Keratinocyte (primary cell): ENCODE measurements at regions not wholly inside any gene's neighbourhood (a gene's known extent, or its start where the extent isn't known, plus 50 kb on each side); places are given as distances from the start of the nearest gene placed in this dataset.

Experiments used
- DNase-seq: peaks from one replicate; pipeline ENCODE4 v3.0.0-alpha.2; 2011; ENCODE audit warnings: low read depth, missing footprints, low spot score
- FAIRE-seq: peaks from 2 replicates; lab custom pipeline; 2011; peaks lifted over from hg19 to GRCh38; lab: Jason Lieb, UNC
- H2AFZ ChIP-seq: 2 replicates; pipeline ENCODE4 v1.6.0; 2012; ENCODE audit warnings: low read length, control low read depth, inconsistent platforms; ENCODE audit not compliant: control insufficient read depth
- H3K27ac ChIP-seq: 2 replicates; pipeline ENCODE4 v1.5.1; 2011; ENCODE audit warnings: low read length; ENCODE audit not compliant: control insufficient read depth, insufficient read depth
- H3K27me3 ChIP-seq: 3 replicates; pipeline ENCODE4 v1.6.0; 2011; ENCODE audit warnings: low read length; ENCODE audit not compliant: control insufficient read depth, insufficient read depth; ENCODE audit errors: extremely low read depth
- H3K36me3 ChIP-seq, 2 experiments: 2 replicates in 1 of 2; 3 replicates in 1 of 2; pipeline ENCODE4 v1.5.1; 2011; ENCODE audit warnings: low read length in 2 of 2, mild to moderate bottlenecking in 1 of 2; ENCODE audit not compliant: control insufficient read depth in 2 of 2, insufficient read depth in 2 of 2; ENCODE audit errors: extremely low read depth in 1 of 2
- H3K4me1 ChIP-seq: 3 replicates; pipeline ENCODE4 v1.5.1; 2011; ENCODE audit warnings: low read length; ENCODE audit not compliant: control insufficient read depth, insufficient read depth; ENCODE audit errors: extremely low read depth
- H3K4me2 ChIP-seq: 3 replicates; pipeline ENCODE4 v1.6.0; 2011; ENCODE audit warnings: low read depth, low read length; ENCODE audit not compliant: control insufficient read depth, insufficient read depth; ENCODE audit errors: extremely low read depth
- H3K4me3 ChIP-seq, 3 experiments: fragments of 200-600 bp in 1 of 3; sonication (generic) in 1 of 3; 2 replicates in 2 of 3; 3 replicates in 1 of 3; pipeline ENCODE4 v1.5.1; 2011 to 2016; ENCODE audit warnings: low read length in 3 of 3, mild to moderate bottlenecking in 3 of 3, control low read depth in 2 of 3, inconsistent platforms in 1 of 3, low read depth in 1 of 3, mixed read lengths in 1 of 3, mixed run types in 1 of 3, moderate library complexity in 1 of 3; ENCODE audit not compliant: control insufficient read depth in 2 of 3, insufficient read depth in 2 of 3; ENCODE audit errors: extremely low read depth in 1 of 3
- H3K79me2 ChIP-seq: 2 replicates; pipeline ENCODE4 v1.6.0; 2012; ENCODE audit warnings: low read length; ENCODE audit not compliant: control insufficient read depth, insufficient read depth
- H3K9ac ChIP-seq: 3 replicates; pipeline ENCODE4 v1.6.0; 2011; ENCODE audit warnings: low read length; ENCODE audit not compliant: control insufficient read depth, insufficient read depth; ENCODE audit errors: extremely low read depth
- H3K9me1 ChIP-seq: 3 replicates; pipeline ENCODE4 v1.6.0; 2011; ENCODE audit warnings: low read length; ENCODE audit not compliant: control insufficient read depth, insufficient read depth; ENCODE audit errors: extremely low read depth
- H3K9me3 ChIP-seq: 2 replicates; pipeline ENCODE4 v1.5.1; 2012; ENCODE audit warnings: low read depth, low read length; ENCODE audit not compliant: control insufficient read depth
- H4K20me1 ChIP-seq: 3 replicates; pipeline ENCODE4 v1.6.0; 2011; ENCODE audit warnings: low read length; ENCODE audit not compliant: control insufficient read depth, insufficient read depth; ENCODE audit errors: extremely low read depth
- EZH2 ChIP-seq: IDR thresholded peaks from one replicate; pipeline ENCODE4 v1.6.1; 2012; ENCODE audit warnings: inconsistent platforms, mild to moderate bottlenecking, low read length, moderate library complexity
- dilution Hi-C: fragments of 300-500 bp; cut with MboI; formaldehyde crosslinking; loops from one replicate; pipeline ENCODE4 v1.7.0; 2020; ENCODE audit warnings: low sequenced_read_pairs; ENCODE audit not compliant: extremely low pct_ligation_motif_present
- TF ChIP-seq, protein P1 (sequence below), 3 experiments: IDR thresholded peaks in 1 of 3; conservative IDR thresholded peaks in 1 of 3; optimal IDR thresholded peaks in 1 of 3; 2 replicates in 2 of 3; 3 replicates in 1 of 3; pipeline versions ENCODE3 to v1.5.1; 2011; ENCODE audit warnings: low read length in 3 of 3, mild to moderate bottlenecking in 3 of 3, moderate library complexity in 2 of 3, control low read depth in 1 of 3, inconsistent platforms in 1 of 3; ENCODE audit not compliant: insufficient read depth in 2 of 3; ENCODE audit errors: extremely low read depth in 1 of 3

GRCh38 chr5:97443740-97444139, 260.7 kb upstream of the RIOK2 start:
- H3K9ac ChIP-seq = no peak overlapping the region

DNA sequence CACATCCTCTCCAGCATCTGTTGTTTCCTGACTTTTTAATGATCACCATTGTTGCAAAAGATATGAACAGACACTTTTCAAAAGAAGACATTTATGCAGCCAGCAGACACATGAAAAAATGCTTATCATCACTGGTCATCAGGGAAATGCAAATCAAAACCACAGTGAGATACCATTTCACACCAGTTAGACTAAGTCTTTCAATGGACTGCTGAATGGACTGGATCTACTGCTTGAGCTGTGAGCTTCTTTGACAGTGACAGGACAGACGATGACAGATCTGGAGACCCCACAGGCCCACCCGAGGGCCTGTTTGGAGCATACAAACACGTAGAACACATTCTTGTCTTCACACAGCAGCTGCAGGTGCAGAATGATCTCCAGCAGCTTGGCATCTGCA, 266.1 kb upstream of the RIOK2 start:
- Histone ChIP-seq H3K4me1 (no peaks in the 10 kb centered on the region), H3K27me3 (no peaks in the 10 kb centered on the region), H3K79me2 (no peaks in the 10 kb centered on the region), H3K9ac (no peak overlapping the region), H3K27ac (no peak overlapping the region), H2AFZ (no peak overlapping the region), H3K4me2 (no peak overlapping the region), H3K9me1 (no peaks in the 10 kb centered on the region), H3K9me3 (no peaks in the 10 kb centered on the region), H3K36me3 (no peaks in the 10 kb centered on the region), H3K4me3 (no peak overlapping the region), H4K20me1 (no peaks in the 10 kb centered on the region)
- no peak for TF ChIP-seq EZH2
- TF ChIP-seq, protein P1, sequence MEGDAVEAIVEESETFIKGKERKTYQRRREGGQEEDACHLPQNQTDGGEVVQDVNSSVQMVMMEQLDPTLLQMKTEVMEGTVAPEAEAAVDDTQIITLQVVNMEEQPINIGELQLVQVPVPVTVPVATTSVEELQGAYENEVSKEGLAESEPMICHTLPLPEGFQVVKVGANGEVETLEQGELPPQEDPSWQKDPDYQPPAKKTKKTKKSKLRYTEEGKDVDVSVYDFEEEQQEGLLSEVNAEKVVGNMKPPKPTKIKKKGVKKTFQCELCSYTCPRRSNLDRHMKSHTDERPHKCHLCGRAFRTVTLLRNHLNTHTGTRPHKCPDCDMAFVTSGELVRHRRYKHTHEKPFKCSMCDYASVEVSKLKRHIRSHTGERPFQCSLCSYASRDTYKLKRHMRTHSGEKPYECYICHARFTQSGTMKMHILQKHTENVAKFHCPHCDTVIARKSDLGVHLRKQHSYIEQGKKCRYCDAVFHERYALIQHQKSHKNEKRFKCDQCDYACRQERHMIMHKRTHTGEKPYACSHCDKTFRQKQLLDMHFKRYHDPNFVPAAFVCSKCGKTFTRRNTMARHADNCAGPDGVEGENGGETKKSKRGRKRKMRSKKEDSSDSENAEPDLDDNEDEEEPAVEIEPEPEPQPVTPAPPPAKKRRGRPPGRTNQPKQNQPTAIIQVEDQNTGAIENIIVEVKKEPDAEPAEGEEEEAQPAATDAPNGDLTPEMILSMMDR (optimal IDR thresholded peaks at IDR 0.05 in 1 of 3, IDR thresholded peaks at IDR 0.05 in 1 of 3, conservative IDR thresholded peaks at IDR 0.05 in 1 of 3; ENCODE audit: extremely low read depth in 1 of 3, insufficient read depth in 2 of 3, low read length in 3 of 3) = no peak
- dilution Hi-C loops = no loop called here
- DNase-seq = no peak
- no peak for FAIRE-seq

More at GRCh38 chr5:97443740-97444139, 260.7 kb upstream of the RIOK2 start:
- H3K27ac ChIP-seq = no peak overlapping the region
- H3K9me1 ChIP-seq = no peaks in the 10 kb centered on the region
- dilution Hi-C loops = no loop called here
- FAIRE-seq (no peak), DNase-seq (no peak)
- H2AFZ ChIP-seq = no peak overlapping the region
- no peak overlapping the region for H3K4me2 ChIP-seq
- no peak overlapping the region for H3K4me3 ChIP-seq
- TF ChIP-seq EZH2 = no peak
- TF ChIP-seq, protein P1 (optimal IDR thresholded peaks at IDR 0.05 in 1 of 3, IDR thresholded peaks at IDR 0.05 in 1 of 3, conservative IDR thresholded peaks at IDR 0.05 in 1 of 3; ENCODE audit: extremely low read depth in 1 of 3, insufficient read depth in 2 of 3, low read length in 3 of 3) = no peak
- H3K79me2 ChIP-seq = no peaks in the 10 kb centered on the region
- no peaks in the 10 kb centered on the region for H3K27me3 ChIP-seq
- no peaks in the 10 kb centered on the region for H3K36me3 ChIP-seq
- H3K4me1 ChIP-seq = no peaks in the 10 kb centered on the region
- no peaks in the 10 kb centered on the region for H3K9me3 ChIP-seq
- no peaks in the 10 kb centered on the region for H4K20me1 ChIP-seq
